ENCODE measurements at regions not wholly inside any gene's neighbourhood (a gene's known extent, or its start where the extent isn't known, plus 50 kb on each side); places are given as distances from the start of the nearest gene placed in this dataset.

DNA sequence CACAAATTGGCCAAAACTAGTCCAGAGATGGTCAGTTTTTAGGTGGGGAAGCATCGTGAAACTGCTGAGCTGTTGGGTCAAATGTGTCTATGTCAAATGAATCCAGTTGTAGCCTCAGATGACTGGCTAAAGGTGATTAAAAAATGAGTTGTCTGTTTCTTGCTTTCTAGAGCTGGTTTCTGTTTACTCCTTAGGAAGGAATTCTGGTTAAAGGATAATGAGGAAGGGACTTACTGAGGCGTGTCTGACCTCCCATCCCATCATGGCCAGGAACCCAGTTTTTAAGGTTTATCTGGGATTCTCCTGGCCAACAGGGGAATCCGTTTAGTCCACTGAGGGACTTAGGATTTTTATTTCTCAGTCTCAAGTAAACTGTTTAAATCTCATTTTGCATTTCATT is 256.5 kb downstream of the UQCRFS1 start:
- TF ChIP-seq, protein P1, sequence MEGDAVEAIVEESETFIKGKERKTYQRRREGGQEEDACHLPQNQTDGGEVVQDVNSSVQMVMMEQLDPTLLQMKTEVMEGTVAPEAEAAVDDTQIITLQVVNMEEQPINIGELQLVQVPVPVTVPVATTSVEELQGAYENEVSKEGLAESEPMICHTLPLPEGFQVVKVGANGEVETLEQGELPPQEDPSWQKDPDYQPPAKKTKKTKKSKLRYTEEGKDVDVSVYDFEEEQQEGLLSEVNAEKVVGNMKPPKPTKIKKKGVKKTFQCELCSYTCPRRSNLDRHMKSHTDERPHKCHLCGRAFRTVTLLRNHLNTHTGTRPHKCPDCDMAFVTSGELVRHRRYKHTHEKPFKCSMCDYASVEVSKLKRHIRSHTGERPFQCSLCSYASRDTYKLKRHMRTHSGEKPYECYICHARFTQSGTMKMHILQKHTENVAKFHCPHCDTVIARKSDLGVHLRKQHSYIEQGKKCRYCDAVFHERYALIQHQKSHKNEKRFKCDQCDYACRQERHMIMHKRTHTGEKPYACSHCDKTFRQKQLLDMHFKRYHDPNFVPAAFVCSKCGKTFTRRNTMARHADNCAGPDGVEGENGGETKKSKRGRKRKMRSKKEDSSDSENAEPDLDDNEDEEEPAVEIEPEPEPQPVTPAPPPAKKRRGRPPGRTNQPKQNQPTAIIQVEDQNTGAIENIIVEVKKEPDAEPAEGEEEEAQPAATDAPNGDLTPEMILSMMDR (IDR thresholded peaks at IDR 0.05; ENCODE audit: low read depth, low read length), result no peak
- TF ChIP-seq MAX (IDR thresholded peaks at IDR 0.05; ENCODE audit: low read depth, low read length), result no peak
